GM03348 (cell line): ENCODE measurements at regions not wholly inside any gene's neighbourhood (a gene's known extent, or its start where the extent isn't known, plus 50 kb on each side); places are given as distances from the start of the nearest gene placed in this dataset.

Experiments used
- DNase-seq: peaks from one replicate; pipeline ENCODE4 v3.0.0; 2012; ENCODE audit warnings: low spot score

DNA sequence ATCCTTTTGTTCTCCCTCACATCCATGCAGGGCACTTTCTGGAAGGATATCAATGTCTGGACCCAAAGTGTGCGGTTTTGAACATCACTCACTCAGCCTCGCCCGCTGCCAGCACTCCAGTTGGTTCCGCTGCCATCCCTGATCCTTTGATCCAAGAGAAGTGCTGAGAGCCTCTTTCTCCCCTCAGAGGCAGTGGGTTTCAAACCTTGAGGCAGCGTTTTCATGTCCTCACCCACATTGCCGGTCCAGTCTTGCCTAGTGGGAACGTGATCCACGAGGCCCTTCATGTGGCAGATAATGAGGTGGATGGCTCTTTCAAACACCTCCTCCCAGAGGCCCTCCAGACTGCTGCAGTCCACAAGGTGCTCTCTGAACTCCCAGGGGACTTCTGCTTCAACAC, 122.2 kb downstream of the ACTL8 start:
- DNase-seq: no peak

DNA sequence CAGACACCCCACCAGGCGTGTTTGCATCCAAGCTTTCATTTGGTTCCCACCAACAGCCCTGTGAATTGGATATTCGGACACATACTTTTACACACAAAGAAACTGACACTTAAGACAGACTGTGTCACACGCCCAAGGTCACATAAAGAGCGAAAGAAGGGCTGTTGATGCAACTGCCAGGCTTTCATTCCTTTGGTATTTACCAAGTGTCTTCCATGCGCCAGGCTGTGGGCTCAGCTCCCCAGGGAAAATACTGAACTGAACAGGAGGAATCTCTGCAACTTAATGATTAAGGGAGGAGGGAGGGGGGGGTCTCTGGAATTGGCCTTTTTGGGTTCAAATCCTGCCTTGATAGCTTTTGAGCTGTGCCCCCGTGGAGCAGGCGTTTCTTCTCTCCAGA, 122.8 kb downstream of the ACTL8 start:
- DNase-seq: peak; percentile 56

DNA sequence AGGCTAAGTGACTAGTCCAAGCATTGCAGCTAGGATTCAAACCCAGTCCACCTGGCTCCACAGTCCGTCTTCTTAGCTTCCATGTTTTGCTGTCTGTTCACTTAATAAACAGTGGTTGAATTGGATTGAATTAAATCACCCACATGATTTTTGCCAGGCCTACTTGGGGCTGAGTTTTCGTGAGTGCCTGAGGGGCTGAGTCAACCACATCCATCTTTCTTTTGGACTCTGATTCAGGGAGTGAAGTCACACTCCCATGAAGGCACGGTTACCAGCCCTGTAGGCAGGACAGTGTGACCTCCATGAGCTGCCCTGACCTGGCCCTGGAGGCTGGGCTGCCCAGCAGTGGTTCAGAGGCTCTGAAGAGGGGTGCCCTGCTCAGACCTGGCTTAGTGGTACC, 123.7 kb downstream of the ACTL8 start:
- peak; percentile 89 for DNase-seq

GRCh38 chr1:17880449-17880848, 125.3 kb downstream of the ACTL8 start:
- DNase-seq: no peak

- no peak for DNase-seq
These were observed 126.6 kb downstream of the ACTL8 start for GRCh38 chr1:17881761-17882160.

DNA sequence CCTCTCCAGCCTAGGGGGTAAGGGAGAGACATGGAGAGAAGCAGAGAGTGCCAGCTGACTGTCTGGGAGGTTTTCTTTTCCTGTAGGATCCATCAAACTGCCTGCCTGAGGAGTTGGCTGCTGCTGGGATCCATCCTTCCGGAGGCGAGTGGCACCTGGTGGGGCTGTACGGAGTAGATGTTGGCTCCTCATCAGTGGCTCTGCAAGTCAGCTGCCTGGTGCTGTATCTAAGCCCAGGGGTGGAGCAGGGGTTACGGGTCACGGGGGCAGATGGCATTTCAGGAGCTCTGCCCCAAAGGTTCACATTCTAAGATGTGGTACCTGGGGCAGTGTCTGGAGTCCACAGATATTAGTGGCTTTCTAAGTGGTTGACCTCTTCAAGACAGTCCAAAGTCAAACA, 128.0 kb downstream of the ACTL8 start:
- no peak for DNase-seq

- DNase-seq: no peak
These were observed 128.7 kb downstream of the ACTL8 start for GRCh38 chr1:17883662-17884395.

DNA sequence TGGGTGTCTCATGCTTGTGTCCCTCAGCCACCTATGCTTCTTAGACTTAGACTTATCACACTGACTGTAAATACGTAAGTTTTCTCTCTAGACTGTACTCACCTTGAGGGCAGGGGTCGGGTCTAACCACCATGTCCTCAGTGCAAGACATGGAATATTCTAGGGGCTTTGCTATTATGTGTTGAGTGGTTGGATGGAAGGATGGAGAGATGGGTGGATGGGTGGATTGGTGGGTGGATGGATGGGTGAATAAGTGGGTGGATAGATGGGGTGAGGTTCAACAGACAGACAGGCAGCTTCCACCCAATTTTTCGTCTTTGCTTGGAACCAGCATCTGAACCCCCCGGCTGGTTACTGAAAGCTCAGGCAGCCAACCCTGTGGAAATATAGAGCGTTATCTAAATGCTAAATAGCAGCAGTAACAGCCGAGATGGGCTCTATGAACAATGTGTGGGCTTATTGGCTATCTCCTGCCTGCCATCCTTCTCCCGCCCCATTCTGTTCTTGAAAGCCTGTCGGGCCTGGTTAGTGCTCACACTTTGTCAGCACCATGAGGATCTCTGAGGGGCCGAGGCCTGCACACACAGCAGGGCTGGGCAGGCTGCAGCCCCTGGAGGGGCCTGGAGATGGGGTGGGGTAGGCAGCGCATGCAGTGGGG, 130.7 kb downstream of the ACTL8 start:
- DNase-seq: no peak

GRCh38 chr1:17886386-17886785, 131.3 kb downstream of the ACTL8 start:
- DNase-seq: no peak

DNA sequence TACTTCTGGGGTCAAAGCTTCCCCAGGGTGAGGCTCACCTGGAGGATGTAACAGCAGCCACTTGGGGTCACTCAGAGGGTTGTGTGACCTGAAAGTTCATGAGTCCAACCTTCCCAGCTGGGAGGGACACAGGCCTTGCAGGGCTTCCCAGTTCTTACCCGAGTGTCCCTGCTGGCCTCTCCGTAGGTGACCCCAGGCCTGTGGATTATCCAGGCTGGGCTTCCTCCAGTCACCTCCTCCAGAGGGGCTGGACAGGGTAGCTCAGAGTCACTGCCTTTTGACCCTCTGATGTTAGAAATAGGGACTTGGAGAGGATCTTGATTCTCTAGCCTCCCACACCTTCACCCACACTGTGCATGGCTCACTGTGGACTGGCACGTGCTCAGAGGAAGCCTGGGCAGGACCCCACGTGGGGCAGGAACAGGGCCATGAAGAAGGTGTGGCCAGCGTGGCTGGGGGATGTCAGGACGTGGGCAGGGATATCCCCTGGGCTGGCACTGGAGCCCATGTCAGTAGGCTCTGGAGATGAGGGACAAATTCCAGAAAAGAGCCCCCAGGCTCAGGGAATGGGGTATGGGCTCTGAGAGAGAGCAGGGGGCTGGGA, 131.8 kb downstream of the ACTL8 start:
- DNase-seq: no peak

GRCh38 chr1:17887661-17888371, 132.7 kb downstream of the ACTL8 start:
- DNase-seq: no peak

DNA sequence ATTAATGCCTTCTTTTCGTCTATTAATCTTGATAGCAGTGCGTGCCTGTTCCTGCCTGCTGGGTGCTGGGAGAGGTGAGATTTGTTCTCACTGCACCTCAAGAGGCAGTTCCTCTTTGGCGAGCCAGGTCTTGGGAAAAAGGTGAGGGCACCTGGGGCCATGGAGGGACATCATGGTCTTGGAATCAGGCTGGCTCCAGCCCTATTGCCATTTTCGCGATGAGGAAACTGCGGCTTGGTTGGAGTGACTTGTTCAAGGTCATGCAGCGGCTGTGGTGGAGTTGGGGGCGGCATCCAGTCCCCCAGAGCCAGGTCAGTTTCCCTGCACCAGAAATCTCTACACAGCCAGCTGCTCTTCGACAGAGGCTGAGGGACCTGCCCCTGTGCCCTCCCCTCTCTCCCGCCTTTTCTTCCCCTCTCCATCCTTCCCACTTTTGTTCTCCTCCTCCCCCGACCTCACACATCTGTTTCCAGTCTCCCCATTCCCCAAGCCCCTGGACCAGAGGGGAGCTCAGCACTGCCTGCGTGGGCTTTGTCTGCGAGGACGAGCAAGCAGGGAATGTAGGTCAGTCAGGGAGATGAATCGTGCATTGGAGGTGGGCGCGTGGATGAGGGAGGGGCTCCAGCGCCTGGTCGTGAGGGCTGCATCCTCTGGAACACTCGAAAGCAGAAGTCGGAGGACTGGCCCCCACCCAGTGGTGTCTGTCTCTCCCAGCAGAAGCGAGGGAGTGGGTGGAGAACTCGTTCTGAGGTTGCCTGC, 135.1 kb downstream of the ACTL8 start:
- no peak for DNase-seq

GRCh38 chr1:17890815-17891191, 135.7 kb downstream of the ACTL8 start:
- DNase-seq: no peak

GRCh38 chr1:17891205-17892110, 136.3 kb downstream of the ACTL8 start:
- DNase-seq: no peak

GRCh38 chr1:17892225-17892624, 137.1 kb downstream of the ACTL8 start:
- no peak for DNase-seq

GRCh38 chr1:17892851-17893250, 137.7 kb downstream of the ACTL8 start:
- DNase-seq: no peak

GRCh38 chr1:17893891-17894631, 138.9 kb downstream of the ACTL8 start:
- no peak for DNase-seq

DNA sequence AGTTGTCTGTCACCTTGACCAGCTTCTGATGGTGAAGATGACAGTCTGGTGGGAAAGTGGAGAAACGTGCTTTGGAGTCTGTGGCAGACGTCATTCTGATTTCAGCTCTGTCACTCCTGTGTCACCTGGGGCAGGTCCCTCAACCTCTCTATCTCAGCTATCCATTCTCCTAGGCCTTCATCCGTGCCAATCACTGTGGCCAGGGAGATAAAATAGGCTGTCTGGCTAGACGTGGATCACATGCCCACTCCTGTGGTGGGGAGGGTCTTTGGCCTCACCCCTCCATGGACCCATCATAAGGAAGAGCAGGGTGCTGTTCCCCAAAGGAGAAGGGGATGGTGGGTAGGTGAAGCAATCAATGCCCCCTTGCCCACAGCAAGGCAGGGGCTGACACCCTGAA, 140.3 kb downstream of the ACTL8 start:
- no peak for DNase-seq

GRCh38 chr1:17895986-17896385, 140.9 kb downstream of the ACTL8 start:
- no peak for DNase-seq

- DNase-seq: no peak
These were observed 148.3 kb downstream of the ACTL8 start for GRCh38 chr1:17903386-17903785.
